ENCODE measurements at regions not wholly inside any gene's neighbourhood (a gene's known extent, or its start where the extent isn't known, plus 50 kb on each side); places are given as distances from the start of the nearest gene placed in this dataset.

DNA sequence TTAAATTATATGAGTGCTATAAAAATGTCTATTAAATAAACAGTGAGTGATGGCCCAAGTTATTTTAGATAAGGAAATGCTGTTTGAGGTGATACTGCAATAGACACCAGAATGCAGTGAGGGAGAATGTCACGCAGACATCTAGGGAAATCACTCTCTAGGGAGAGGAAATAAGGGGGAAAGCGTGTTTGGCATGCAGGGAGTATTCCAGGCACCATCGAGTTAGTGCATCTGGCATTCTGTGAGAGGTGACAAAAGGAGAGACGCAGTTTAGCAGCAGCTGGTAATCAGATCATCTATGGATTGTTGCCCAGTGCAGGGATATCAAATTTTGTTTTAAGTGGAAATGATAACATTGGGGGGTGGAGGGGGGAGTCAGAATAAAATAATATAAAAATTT, 175.4 kb upstream of the NETO1 start:
- TF ChIP-seq, protein P1, sequence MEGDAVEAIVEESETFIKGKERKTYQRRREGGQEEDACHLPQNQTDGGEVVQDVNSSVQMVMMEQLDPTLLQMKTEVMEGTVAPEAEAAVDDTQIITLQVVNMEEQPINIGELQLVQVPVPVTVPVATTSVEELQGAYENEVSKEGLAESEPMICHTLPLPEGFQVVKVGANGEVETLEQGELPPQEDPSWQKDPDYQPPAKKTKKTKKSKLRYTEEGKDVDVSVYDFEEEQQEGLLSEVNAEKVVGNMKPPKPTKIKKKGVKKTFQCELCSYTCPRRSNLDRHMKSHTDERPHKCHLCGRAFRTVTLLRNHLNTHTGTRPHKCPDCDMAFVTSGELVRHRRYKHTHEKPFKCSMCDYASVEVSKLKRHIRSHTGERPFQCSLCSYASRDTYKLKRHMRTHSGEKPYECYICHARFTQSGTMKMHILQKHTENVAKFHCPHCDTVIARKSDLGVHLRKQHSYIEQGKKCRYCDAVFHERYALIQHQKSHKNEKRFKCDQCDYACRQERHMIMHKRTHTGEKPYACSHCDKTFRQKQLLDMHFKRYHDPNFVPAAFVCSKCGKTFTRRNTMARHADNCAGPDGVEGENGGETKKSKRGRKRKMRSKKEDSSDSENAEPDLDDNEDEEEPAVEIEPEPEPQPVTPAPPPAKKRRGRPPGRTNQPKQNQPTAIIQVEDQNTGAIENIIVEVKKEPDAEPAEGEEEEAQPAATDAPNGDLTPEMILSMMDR (IDR thresholded peaks at IDR 0.05): no peak
- no peak for TF ChIP-seq POLR2A (IDR thresholded peaks at IDR 0.05)

All from thyroid gland (tissue), 4 donors.